Mucosa of descending colon (tissue), 3 donors: ENCODE measurements at regions not wholly inside any gene's neighbourhood (a gene's known extent, or its start where the extent isn't known, plus 50 kb on each side); places are given as distances from the start of the nearest gene placed in this dataset.

Experiments
- ATAC-seq: fragments of 200-7000 bp; cut with Tn5 transposase; one replicate; pipeline ENCODE4 v1.9.1; 2020; ENCODE audit warnings: mild to moderate bottlenecking, moderate library complexity
- DNase-seq, 3 donors: peaks; one replicate each; pipeline ENCODE4 v3.0.0-alpha.2; 2020
- H3K36me3 ChIP-seq: fragments of 200-600 bp; one replicate; pipeline ENCODE4 v1.8.0; 2021; ENCODE audit warnings: low read depth, mild to moderate bottlenecking
- H3K4me1 ChIP-seq: fragments of 200-600 bp; one replicate; pipeline ENCODE4 v1.8.0; 2021; ENCODE audit warnings: low read depth, mild to moderate bottlenecking
- H3K4me3 ChIP-seq: fragments of 200-600 bp; one replicate; pipeline ENCODE4 v1.8.0; 2021; ENCODE audit warnings: mild to moderate bottlenecking
- H3K9me3 ChIP-seq: fragments of 200-600 bp; one replicate; pipeline ENCODE4 v1.8.0; 2021; ENCODE audit warnings: mild to moderate bottlenecking
- CTCF ChIP-seq: fragments of 200-600 bp; IDR thresholded peaks from one replicate; pipeline ENCODE4 v1.8.0; 2022; ENCODE audit warnings: antibody characterized with exemption, mild to moderate bottlenecking
- intact Hi-C, 2 donors: fragments of 100-400 bp; cut with DNase I in 1 of 2; cut with micrococcal nuclease in 1 of 2; formaldehyde crosslinking; loops; one replicate each; pipeline versions ENCODE4 v1.11.0 to v1.11.1; 2022; cut with DNase I, micrococcal nuclease
- donor health status: DM: no; HTN: no; CAD: no; lungs with moderate emphysema.
- donor health status: DM: no; HTN: no; CAD: no.
- donor health status: DM: no; HTN: yes; CAD: no.

- TF ChIP-seq CTCF = no peak
Measured at GRCh38 chr11:28566339-28567089, 458.3 kb downstream of the METTL15 start.

GRCh38 chr11:28559492-28559891 lies 451.3 kb downstream of the METTL15 start:
- H3K4me1 ChIP-seq = no peaks in the 10 kb centered on the region
- no peak overlapping the region for H3K4me3 ChIP-seq
- DNase-seq = no peak
- no peaks in the 10 kb centered on the region for H3K36me3 ChIP-seq
- ATAC-seq = no peak
- no peaks in the 10 kb centered on the region for H3K9me3 ChIP-seq
- TF ChIP-seq CTCF = no peak
- intact Hi-C loops = no loop called here

More at GRCh38 chr11:28566339-28567089, 458.3 kb downstream of the METTL15 start:
- ATAC-seq (peak; percentile 76), DNase-seq (peak; percentile 22 to 48 (median 25))
- Histone ChIP-seq H3K9me3 (no peaks in the 10 kb centered on the region), H3K4me3 (no peak overlapping the region), H3K36me3 (no peaks in the 10 kb centered on the region), H3K4me1 (no peaks in the 10 kb centered on the region)
- intact Hi-C loops = no loop called here

DNA sequence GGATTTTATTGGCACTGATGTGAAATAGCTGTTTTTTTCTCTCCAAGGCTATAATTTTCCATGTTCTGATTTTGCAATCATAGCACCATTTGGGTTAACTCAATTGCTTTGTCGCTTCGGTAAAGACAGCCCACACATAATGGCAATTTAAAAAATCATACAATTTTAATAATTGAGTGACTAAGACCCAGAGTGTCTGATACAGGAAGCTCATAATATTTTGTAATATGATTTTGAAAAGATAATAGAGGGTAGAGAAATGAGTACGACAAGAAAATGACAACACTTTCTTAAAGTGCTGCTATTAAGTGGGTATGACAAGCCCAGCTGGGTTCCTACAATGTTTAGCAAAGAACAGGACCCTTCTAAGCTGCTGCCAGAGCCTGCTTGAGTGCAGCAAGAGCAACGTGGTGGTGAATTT lies 439.1 kb downstream of the METTL15 start:
- no peak for DNase-seq
- H3K36me3 ChIP-seq = no peaks in the 10 kb centered on the region
- TF ChIP-seq CTCF = no peak
- H3K4me1 ChIP-seq = no peaks in the 10 kb centered on the region
- intact Hi-C loops = no loop called here
- H3K9me3 ChIP-seq = no peaks in the 10 kb centered on the region
- ATAC-seq = no peak
- H3K4me3 ChIP-seq = no peak overlapping the region

GRCh38 chr11:28545536-28545935 lies 437.3 kb downstream of the METTL15 start:
- Histone ChIP-seq H3K9me3 (no peaks in the 10 kb centered on the region), H3K4me1 (no peaks in the 10 kb centered on the region), H3K36me3 (no peaks in the 10 kb centered on the region), H3K4me3 (no peak overlapping the region)
- TF ChIP-seq CTCF = no peak
- intact Hi-C loops = no loop called here
- ATAC-seq = no peak
- no peak for DNase-seq

GRCh38 chr11:28542561-28542960 lies 434.4 kb downstream of the METTL15 start:
- no peaks in the 10 kb centered on the region for H3K4me1 ChIP-seq
- no peak overlapping the region for H3K4me3 ChIP-seq
- H3K36me3 ChIP-seq = no peaks in the 10 kb centered on the region
- TF ChIP-seq CTCF = no peak
- DNase-seq (no peak), ATAC-seq (no peak)
- H3K9me3 ChIP-seq = no peaks in the 10 kb centered on the region
- intact Hi-C loops = no loop called here
